ENCODE measurements at regions not wholly inside any gene's neighbourhood (a gene's known extent, or its start where the extent isn't known, plus 50 kb on each side); places are given as distances from the start of the nearest gene placed in this dataset.

DNA sequence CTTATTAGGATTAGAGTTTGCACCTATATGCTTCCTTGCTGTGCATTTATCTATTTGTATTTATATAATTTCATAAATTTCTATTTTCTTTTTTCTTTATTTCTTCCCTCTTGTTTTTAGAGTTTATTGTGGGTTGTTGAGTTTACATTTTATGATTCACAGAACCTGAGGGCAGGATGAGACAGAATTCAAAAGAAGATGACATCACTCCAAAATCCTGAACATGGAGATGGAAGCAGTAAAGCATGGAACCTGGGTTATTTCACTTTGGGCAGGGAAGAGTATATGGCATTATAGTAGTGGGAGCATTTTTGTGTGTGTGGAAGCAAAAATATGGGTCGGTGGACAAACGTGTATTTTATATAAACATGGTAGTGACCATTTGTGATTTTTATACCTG is 157.5 kb downstream of the RFX6 start:
- H3K18ac ChIP-seq (ENCODE audit: low read depth in 1 of 2, low read length in 2 of 2) = no peak overlapping the region
- no peak overlapping the region for H2BK15ac ChIP-seq (ENCODE audit: low read depth, poor library complexity, severe bottlenecking)
- no peaks in the 10 kb centered on the region for H3K4me1 ChIP-seq (ENCODE audit: control insufficient read depth, insufficient read depth, low read depth, low read length)
- no peaks in the 10 kb centered on the region for H3K79me1 ChIP-seq (replicated peaks; ENCODE audit: low read length, poor library complexity, severe bottlenecking)
- H3K14ac ChIP-seq (ENCODE audit: low read length in 2 of 2) = no peak overlapping the region
- no peak overlapping the region for H2AK5ac ChIP-seq (ENCODE audit: low read length, severe bottlenecking)
- H3K23ac ChIP-seq (ENCODE audit: low read length in 2 of 2) = no peak overlapping the region
- H2BK12ac ChIP-seq (ENCODE audit: low read length in 2 of 2) = no peak overlapping the region
- H3K27ac ChIP-seq (ENCODE audit: low read length, poor library complexity, severe bottlenecking) = no peak overlapping the region
- no CpG with 5 or more reads among the region's 2 CpGs for WGBS
- no peak for DNase-seq
- no peaks in the 10 kb centered on the region for H3K27me3 ChIP-seq (ENCODE audit: control insufficient read depth in 1 of 2, insufficient read depth in 1 of 2, low read length in 2 of 2)
- H4K8ac ChIP-seq (ENCODE audit: low read length) = no peak overlapping the region
- H3K4ac ChIP-seq (ENCODE audit: low read depth in 1 of 2, low read length in 2 of 2) = no peak overlapping the region
- no peak overlapping the region for H3K9ac ChIP-seq (ENCODE audit: low read length)
- no peak overlapping the region for H3K4me3 ChIP-seq (ENCODE audit: insufficient read depth in 1 of 2, low read depth in 1 of 2, low read length in 2 of 2)
- H2AFZ ChIP-seq (ENCODE audit: low read depth, low read length) = no peak overlapping the region
- no peaks in the 10 kb centered on the region for H3K9me3 ChIP-seq (ENCODE audit: control insufficient read depth, low read length)
- H3K36me3 ChIP-seq (ENCODE audit: control insufficient read depth in 1 of 2, insufficient read depth in 2 of 2, low read depth in 1 of 2, low read length in 2 of 2) = no peaks in the 10 kb centered on the region
- no peak overlapping the region for H2BK5ac ChIP-seq (ENCODE audit: low read depth, low read length, poor library complexity, severe bottlenecking)
- H3K4me2 ChIP-seq (ENCODE audit: low read length, poor library complexity, severe bottlenecking) = no peak overlapping the region
- H2BK120ac ChIP-seq (ENCODE audit: low read depth, low read length) = no peak overlapping the region
- no peak overlapping the region for H4K91ac ChIP-seq (ENCODE audit: low read length)

DNA sequence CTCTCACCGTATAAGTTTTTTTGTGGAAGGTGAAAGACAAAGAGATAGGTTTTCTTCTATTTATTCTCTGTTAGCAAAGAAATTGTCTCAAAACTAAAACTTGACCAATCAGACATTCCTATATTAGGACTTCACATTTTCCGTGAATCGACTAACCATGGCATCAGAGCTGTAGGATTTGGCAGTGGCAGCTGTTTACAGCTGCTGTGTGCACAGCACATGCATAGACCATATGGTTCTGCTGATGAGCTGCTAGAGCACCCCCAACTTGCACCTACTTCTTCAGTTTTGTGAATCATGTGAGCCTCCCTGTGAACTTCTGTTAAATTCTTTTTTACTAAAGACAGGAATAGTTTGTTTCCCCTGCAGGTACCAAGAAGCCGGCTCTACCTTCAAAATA is 157.9 kb downstream of the RFX6 start:
- DNase-seq = no peak
- Histone ChIP-seq H3K27me3 (ENCODE audit: control insufficient read depth in 1 of 2, insufficient read depth in 1 of 2, low read length in 2 of 2) (no peaks in the 10 kb centered on the region), H3K36me3 (ENCODE audit: control insufficient read depth in 1 of 2, insufficient read depth in 2 of 2, low read depth in 1 of 2, low read length in 2 of 2) (no peaks in the 10 kb centered on the region), H3K27ac (ENCODE audit: low read length, poor library complexity, severe bottlenecking) (no peak overlapping the region), H3K4me3 (ENCODE audit: insufficient read depth in 1 of 2, low read depth in 1 of 2, low read length in 2 of 2) (no peak overlapping the region), H3K23ac (ENCODE audit: low read length in 2 of 2) (no peak overlapping the region), H3K9me3 (ENCODE audit: control insufficient read depth, low read length) (no peaks in the 10 kb centered on the region), H3K79me1 (replicated peaks; ENCODE audit: low read length, poor library complexity, severe bottlenecking) (no peaks in the 10 kb centered on the region), H2BK120ac (ENCODE audit: low read depth, low read length) (no peak overlapping the region), H2BK15ac (ENCODE audit: low read depth, poor library complexity, severe bottlenecking) (no peak overlapping the region), H3K18ac (ENCODE audit: low read depth in 1 of 2, low read length in 2 of 2) (no peak overlapping the region), H3K4me1 (ENCODE audit: control insufficient read depth, insufficient read depth, low read depth, low read length) (no peaks in the 10 kb centered on the region), H2BK12ac (ENCODE audit: low read length in 2 of 2) (no peak overlapping the region), H3K4ac (ENCODE audit: low read depth in 1 of 2, low read length in 2 of 2) (no peak overlapping the region), H2AK5ac (ENCODE audit: low read length, severe bottlenecking) (no peak overlapping the region), H4K91ac (ENCODE audit: low read length) (no peak overlapping the region), H2BK5ac (ENCODE audit: low read depth, low read length, poor library complexity, severe bottlenecking) (no peak overlapping the region), H3K9ac (ENCODE audit: low read length) (no peak overlapping the region), H3K14ac (ENCODE audit: low read length in 2 of 2) (no peak overlapping the region), H3K4me2 (ENCODE audit: low read length, poor library complexity, severe bottlenecking) (no peak overlapping the region), H4K8ac (ENCODE audit: low read length) (no peak overlapping the region), H2AFZ (ENCODE audit: low read depth, low read length) (no peak overlapping the region)
- 91% methylated on average over 2 of the region's 4 CpGs for WGBS

GRCh38 chr6:117050301-117050700 is 173.3 kb downstream of the RFX6 start:
- H3K9ac ChIP-seq (ENCODE audit: low read length) = no peak overlapping the region
- H2BK120ac ChIP-seq (ENCODE audit: low read depth, low read length) = no peak overlapping the region
- no peak overlapping the region for H3K4me3 ChIP-seq (ENCODE audit: insufficient read depth in 1 of 2, low read depth in 1 of 2, low read length in 2 of 2)
- 73% methylated on average over 3 of the region's 3 CpGs for WGBS
- H2AFZ ChIP-seq (ENCODE audit: low read depth, low read length) = no peak overlapping the region
- H4K8ac ChIP-seq (ENCODE audit: low read length) = no peak overlapping the region
- H2BK5ac ChIP-seq (ENCODE audit: low read depth, low read length, poor library complexity, severe bottlenecking) = no peak overlapping the region
- no peak overlapping the region for H2AK5ac ChIP-seq (ENCODE audit: low read length, severe bottlenecking)
- no peak overlapping the region for H3K27ac ChIP-seq (ENCODE audit: low read length, poor library complexity, severe bottlenecking)
- no peak overlapping the region for H3K4ac ChIP-seq (ENCODE audit: low read depth in 1 of 2, low read length in 2 of 2)
- H3K18ac ChIP-seq (ENCODE audit: low read depth in 1 of 2, low read length in 2 of 2) = no peak overlapping the region
- no peak overlapping the region for H3K4me2 ChIP-seq (ENCODE audit: low read length, poor library complexity, severe bottlenecking)
- no peak overlapping the region for H3K14ac ChIP-seq (ENCODE audit: low read length in 2 of 2)
- no peaks in the 10 kb centered on the region for H3K4me1 ChIP-seq (ENCODE audit: control insufficient read depth, insufficient read depth, low read depth, low read length)
- no peak for DNase-seq
- H2BK12ac ChIP-seq (ENCODE audit: low read length in 2 of 2) = no peak overlapping the region
- no peaks in the 10 kb centered on the region for H3K36me3 ChIP-seq (ENCODE audit: control insufficient read depth in 1 of 2, insufficient read depth in 2 of 2, low read depth in 1 of 2, low read length in 2 of 2)
- H4K91ac ChIP-seq (ENCODE audit: low read length) = no peak overlapping the region
- H3K23ac ChIP-seq (ENCODE audit: low read length in 2 of 2) = no peak overlapping the region
- H2BK15ac ChIP-seq (ENCODE audit: low read depth, poor library complexity, severe bottlenecking) = no peak overlapping the region
- H3K79me1 ChIP-seq (replicated peaks; ENCODE audit: low read length, poor library complexity, severe bottlenecking) = no peaks in the 10 kb centered on the region
- no peaks in the 10 kb centered on the region for H3K27me3 ChIP-seq (ENCODE audit: control insufficient read depth in 1 of 2, insufficient read depth in 1 of 2, low read length in 2 of 2)
- peaks cover 14% of the 10 kb centered on the region for H3K9me3 ChIP-seq (ENCODE audit: control insufficient read depth, low read length)

DNA sequence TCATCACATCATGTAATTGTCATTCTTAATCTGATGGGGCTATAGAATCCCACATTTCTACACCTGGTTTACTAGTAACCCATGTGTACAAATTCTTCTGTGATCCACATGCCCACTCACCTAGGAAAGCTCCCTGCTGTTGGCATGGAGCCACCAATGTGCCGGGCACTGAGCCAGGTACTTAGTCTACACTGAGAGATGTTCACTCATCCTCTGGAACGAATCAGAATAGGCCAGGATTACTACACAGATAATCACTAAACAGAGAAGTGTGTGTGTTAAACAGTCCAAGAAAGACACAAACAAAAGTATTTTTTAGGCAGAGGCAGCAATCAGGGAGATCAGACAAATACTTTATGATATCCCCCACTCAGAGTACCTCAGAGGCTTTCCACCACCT is 193.2 kb upstream of the VGLL2 start:
- H3K4me3 ChIP-seq (ENCODE audit: insufficient read depth in 1 of 2, low read depth in 1 of 2, low read length in 2 of 2) = no peak overlapping the region
- no peak overlapping the region for H3K23ac ChIP-seq (ENCODE audit: low read length in 2 of 2)
- 77% methylated on average over 2 of the region's 2 CpGs for WGBS
- H2AK5ac ChIP-seq (ENCODE audit: low read length, severe bottlenecking) = no peak overlapping the region
- H3K18ac ChIP-seq (ENCODE audit: low read depth in 1 of 2, low read length in 2 of 2) = no peak overlapping the region
- H3K4me2 ChIP-seq (ENCODE audit: low read length, poor library complexity, severe bottlenecking) = no peak overlapping the region
- no peaks in the 10 kb centered on the region for H3K27me3 ChIP-seq (ENCODE audit: control insufficient read depth in 1 of 2, insufficient read depth in 1 of 2, low read length in 2 of 2)
- H3K14ac ChIP-seq (ENCODE audit: low read length in 2 of 2) = no peak overlapping the region
- no peak for DNase-seq
- no peak overlapping the region for H2AFZ ChIP-seq (ENCODE audit: low read depth, low read length)
- no peaks in the 10 kb centered on the region for H3K4me1 ChIP-seq (ENCODE audit: control insufficient read depth, insufficient read depth, low read depth, low read length)
- no peak overlapping the region for H2BK5ac ChIP-seq (ENCODE audit: low read depth, low read length, poor library complexity, severe bottlenecking)
- H3K4ac ChIP-seq (ENCODE audit: low read depth in 1 of 2, low read length in 2 of 2) = no peak overlapping the region
- H2BK12ac ChIP-seq (ENCODE audit: low read length in 2 of 2) = no peak overlapping the region
- no peak overlapping the region for H2BK120ac ChIP-seq (ENCODE audit: low read depth, low read length)
- peaks cover 5% of the 10 kb centered on the region for H3K9me3 ChIP-seq (ENCODE audit: control insufficient read depth, low read length)
- H4K8ac ChIP-seq (ENCODE audit: low read length) = no peak overlapping the region
- no peaks in the 10 kb centered on the region for H3K79me1 ChIP-seq (replicated peaks; ENCODE audit: low read length, poor library complexity, severe bottlenecking)
- H2BK15ac ChIP-seq (ENCODE audit: low read depth, poor library complexity, severe bottlenecking) = no peak overlapping the region
- H3K36me3 ChIP-seq (ENCODE audit: control insufficient read depth in 1 of 2, insufficient read depth in 2 of 2, low read depth in 1 of 2, low read length in 2 of 2) = no peaks in the 10 kb centered on the region
- H3K9ac ChIP-seq (ENCODE audit: low read length) = no peak overlapping the region
- H3K27ac ChIP-seq (ENCODE audit: low read length, poor library complexity, severe bottlenecking) = no peak overlapping the region
- no peak overlapping the region for H4K91ac ChIP-seq (ENCODE audit: low read length)
